Gastroesophageal sphincter (tissue), 2 donors: ENCODE measurements at regions not wholly inside any gene's neighbourhood (a gene's known extent, or its start where the extent isn't known, plus 50 kb on each side); places are given as distances from the start of the nearest gene placed in this dataset.

Experiments
- POLR2A ChIP-seq, 2 donors: fragments of 450-650 bp; IDR thresholded peaks; one replicate each; pipeline ENCODE4 v1.6.1; 2017; ENCODE audit warnings: antibody characterized with exemption in 2 of 2, mild to moderate bottlenecking in 2 of 2, moderate library complexity in 1 of 2
- POLR2AphosphoS5 ChIP-seq: sonication (generic); formaldehyde crosslinking; IDR thresholded peaks from one replicate; pipeline ENCODE4 v1.6.1; 2017; ENCODE audit warnings: antibody characterized with exemption

- TF ChIP-seq POLR2A (IDR thresholded peaks at IDR 0.05) (no peak), POLR2AphosphoS5 (no peak)
These were observed 388.5 kb downstream of the TMEM121 start for GRCh38 chr14:105914738-105915385.
